Keratinocyte (primary cell): ENCODE measurements at regions not wholly inside any gene's neighbourhood (a gene's known extent, or its start where the extent isn't known, plus 50 kb on each side); places are given as distances from the start of the nearest gene placed in this dataset.

Experiments used
- DNase-seq: peaks from one replicate; pipeline ENCODE4 v3.0.0-alpha.2; 2011; ENCODE audit warnings: low read depth, missing footprints, low spot score
- FAIRE-seq: peaks from 2 replicates; lab custom pipeline; 2011; peaks lifted over from hg19 to GRCh38; lab: Jason Lieb, UNC
- H2AFZ ChIP-seq: 2 replicates; pipeline ENCODE4 v1.6.0; 2012; ENCODE audit warnings: low read length, control low read depth, inconsistent platforms; ENCODE audit not compliant: control insufficient read depth
- H3K27ac ChIP-seq: 2 replicates; pipeline ENCODE4 v1.5.1; 2011; ENCODE audit warnings: low read length; ENCODE audit not compliant: control insufficient read depth, insufficient read depth
- H3K27me3 ChIP-seq: 3 replicates; pipeline ENCODE4 v1.6.0; 2011; ENCODE audit warnings: low read length; ENCODE audit not compliant: control insufficient read depth, insufficient read depth; ENCODE audit errors: extremely low read depth
- H3K36me3 ChIP-seq, 2 experiments: 2 replicates in 1 of 2; 3 replicates in 1 of 2; pipeline ENCODE4 v1.5.1; 2011; ENCODE audit warnings: low read length in 2 of 2, mild to moderate bottlenecking in 1 of 2; ENCODE audit not compliant: control insufficient read depth in 2 of 2, insufficient read depth in 2 of 2; ENCODE audit errors: extremely low read depth in 1 of 2
- H3K4me1 ChIP-seq: 3 replicates; pipeline ENCODE4 v1.5.1; 2011; ENCODE audit warnings: low read length; ENCODE audit not compliant: control insufficient read depth, insufficient read depth; ENCODE audit errors: extremely low read depth
- H3K4me2 ChIP-seq: 3 replicates; pipeline ENCODE4 v1.6.0; 2011; ENCODE audit warnings: low read depth, low read length; ENCODE audit not compliant: control insufficient read depth, insufficient read depth; ENCODE audit errors: extremely low read depth
- H3K4me3 ChIP-seq, 3 experiments: fragments of 200-600 bp in 1 of 3; sonication (generic) in 1 of 3; 2 replicates in 2 of 3; 3 replicates in 1 of 3; pipeline ENCODE4 v1.5.1; 2011 to 2016; ENCODE audit warnings: low read length in 3 of 3, mild to moderate bottlenecking in 3 of 3, control low read depth in 2 of 3, inconsistent platforms in 1 of 3, low read depth in 1 of 3, mixed read lengths in 1 of 3, mixed run types in 1 of 3, moderate library complexity in 1 of 3; ENCODE audit not compliant: control insufficient read depth in 2 of 3, insufficient read depth in 2 of 3; ENCODE audit errors: extremely low read depth in 1 of 3
- H3K79me2 ChIP-seq: 2 replicates; pipeline ENCODE4 v1.6.0; 2012; ENCODE audit warnings: low read length; ENCODE audit not compliant: control insufficient read depth, insufficient read depth
- H3K9ac ChIP-seq: 3 replicates; pipeline ENCODE4 v1.6.0; 2011; ENCODE audit warnings: low read length; ENCODE audit not compliant: control insufficient read depth, insufficient read depth; ENCODE audit errors: extremely low read depth
- H3K9me1 ChIP-seq: 3 replicates; pipeline ENCODE4 v1.6.0; 2011; ENCODE audit warnings: low read length; ENCODE audit not compliant: control insufficient read depth, insufficient read depth; ENCODE audit errors: extremely low read depth
- H3K9me3 ChIP-seq: 2 replicates; pipeline ENCODE4 v1.5.1; 2012; ENCODE audit warnings: low read depth, low read length; ENCODE audit not compliant: control insufficient read depth
- H4K20me1 ChIP-seq: 3 replicates; pipeline ENCODE4 v1.6.0; 2011; ENCODE audit warnings: low read length; ENCODE audit not compliant: control insufficient read depth, insufficient read depth; ENCODE audit errors: extremely low read depth
- EZH2 ChIP-seq: IDR thresholded peaks from one replicate; pipeline ENCODE4 v1.6.1; 2012; ENCODE audit warnings: inconsistent platforms, mild to moderate bottlenecking, low read length, moderate library complexity
- dilution Hi-C: fragments of 300-500 bp; cut with MboI; formaldehyde crosslinking; loops from one replicate; pipeline ENCODE4 v1.7.0; 2020; ENCODE audit warnings: low sequenced_read_pairs; ENCODE audit not compliant: extremely low pct_ligation_motif_present
- TF ChIP-seq, protein P1 (sequence below), 3 experiments: IDR thresholded peaks in 1 of 3; conservative IDR thresholded peaks in 1 of 3; optimal IDR thresholded peaks in 1 of 3; 2 replicates in 2 of 3; 3 replicates in 1 of 3; pipeline versions ENCODE3 to v1.5.1; 2011; ENCODE audit warnings: low read length in 3 of 3, mild to moderate bottlenecking in 3 of 3, moderate library complexity in 2 of 3, control low read depth in 1 of 3, inconsistent platforms in 1 of 3; ENCODE audit not compliant: insufficient read depth in 2 of 3; ENCODE audit errors: extremely low read depth in 1 of 3

GRCh38 chr14:101399737-101400517 lies 161.4 kb upstream of the DIO3 start:
- Histone ChIP-seq H4K20me1 (no peaks in the 10 kb centered on the region), H3K9ac (no peak overlapping the region), H3K36me3 (no peaks in the 10 kb centered on the region), H3K9me1 (no peaks in the 10 kb centered on the region), H3K4me1 (no peaks in the 10 kb centered on the region), H3K27ac (no peak overlapping the region), H3K9me3 (peaks cover 4% of the 10 kb centered on the region), H3K4me3 (no peak overlapping the region), H3K4me2 (no peak overlapping the region), H3K79me2 (no peaks in the 10 kb centered on the region), H2AFZ (no peak overlapping the region), H3K27me3 (no peaks in the 10 kb centered on the region)
- DNase-seq, result no peak
- FAIRE-seq, result no peak
- dilution Hi-C loops, result no loop called here
- TF ChIP-seq EZH2, result no peak
- TF ChIP-seq, protein P1, sequence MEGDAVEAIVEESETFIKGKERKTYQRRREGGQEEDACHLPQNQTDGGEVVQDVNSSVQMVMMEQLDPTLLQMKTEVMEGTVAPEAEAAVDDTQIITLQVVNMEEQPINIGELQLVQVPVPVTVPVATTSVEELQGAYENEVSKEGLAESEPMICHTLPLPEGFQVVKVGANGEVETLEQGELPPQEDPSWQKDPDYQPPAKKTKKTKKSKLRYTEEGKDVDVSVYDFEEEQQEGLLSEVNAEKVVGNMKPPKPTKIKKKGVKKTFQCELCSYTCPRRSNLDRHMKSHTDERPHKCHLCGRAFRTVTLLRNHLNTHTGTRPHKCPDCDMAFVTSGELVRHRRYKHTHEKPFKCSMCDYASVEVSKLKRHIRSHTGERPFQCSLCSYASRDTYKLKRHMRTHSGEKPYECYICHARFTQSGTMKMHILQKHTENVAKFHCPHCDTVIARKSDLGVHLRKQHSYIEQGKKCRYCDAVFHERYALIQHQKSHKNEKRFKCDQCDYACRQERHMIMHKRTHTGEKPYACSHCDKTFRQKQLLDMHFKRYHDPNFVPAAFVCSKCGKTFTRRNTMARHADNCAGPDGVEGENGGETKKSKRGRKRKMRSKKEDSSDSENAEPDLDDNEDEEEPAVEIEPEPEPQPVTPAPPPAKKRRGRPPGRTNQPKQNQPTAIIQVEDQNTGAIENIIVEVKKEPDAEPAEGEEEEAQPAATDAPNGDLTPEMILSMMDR (optimal IDR thresholded peaks at IDR 0.05 in 1 of 3, IDR thresholded peaks at IDR 0.05 in 1 of 3, conservative IDR thresholded peaks at IDR 0.05 in 1 of 3; ENCODE audit: extremely low read depth in 1 of 3, insufficient read depth in 2 of 3, low read length in 3 of 3), result no peak

DNA sequence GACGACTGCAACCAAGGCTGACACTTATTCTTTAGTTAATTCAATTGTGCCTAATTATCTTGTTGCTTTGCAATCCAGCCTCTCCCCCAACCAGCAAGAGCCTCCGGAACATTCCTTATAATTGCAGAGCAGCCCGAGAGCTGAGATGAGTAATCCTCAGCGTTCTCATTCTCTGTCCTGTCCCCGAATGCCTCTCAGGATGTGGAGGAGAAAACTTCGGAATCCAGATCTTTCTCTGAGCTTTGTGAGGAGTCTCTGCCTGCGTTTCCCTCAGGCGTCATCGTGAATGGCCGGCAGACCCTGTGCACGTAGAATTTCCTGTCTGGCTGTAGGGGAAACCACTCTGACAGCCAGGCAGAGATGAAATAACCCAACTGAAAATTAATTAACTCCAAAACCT lies 160.5 kb upstream of the DIO3 start:
- DNase-seq, result no peak
- Histone ChIP-seq H3K27ac (no peak overlapping the region), H3K9me3 (peaks cover 4% of the 10 kb centered on the region), H3K4me3 (no peak overlapping the region), H4K20me1 (no peaks in the 10 kb centered on the region), H3K36me3 (no peaks in the 10 kb centered on the region), H3K9me1 (no peaks in the 10 kb centered on the region), H2AFZ (no peak overlapping the region), H3K79me2 (no peaks in the 10 kb centered on the region), H3K4me2 (no peak overlapping the region), H3K9ac (no peak overlapping the region), H3K4me1 (no peaks in the 10 kb centered on the region), H3K27me3 (no peaks in the 10 kb centered on the region)
- no peak for FAIRE-seq
- dilution Hi-C loops, result no loop called here
- no peak for TF ChIP-seq EZH2
- TF ChIP-seq, protein P1 (optimal IDR thresholded peaks at IDR 0.05 in 1 of 3, IDR thresholded peaks at IDR 0.05 in 1 of 3, conservative IDR thresholded peaks at IDR 0.05 in 1 of 3; ENCODE audit: extremely low read depth in 1 of 3, insufficient read depth in 2 of 3, low read length in 3 of 3), result no peak
